Frontal cortex (tissue), 3 donors: ENCODE measurements at regions not wholly inside any gene's neighbourhood (a gene's known extent, or its start where the extent isn't known, plus 50 kb on each side); places are given as distances from the start of the nearest gene placed in this dataset.
"Not testable (repeated sequence)": the region's sequence is repeated elsewhere in the genome, so short reads cannot be mapped to it uniquely, and the experiment has no call there.

Source experiments
- DNase-seq, 2 donors: peaks; one replicate each; pipeline ENCODE4 v3.0.0; 2012; ENCODE audit warnings: low spot score in 2 of 2
- FAIRE-seq: peaks from 2 replicates; lab custom pipeline; 2012; peaks lifted over from hg19 to GRCh38; lab: Jason Lieb, UNC
- donor health status: control.
- donor health status: control.
- donor health status: control.

- DNase-seq, FAIRE-seq: not testable (repeated sequence)
These were observed 136.1 kb upstream of the ZNF322 start for GRCh38 chr6:26795474-26796307.

GRCh38 chr6:26799903-26800633 lies 140.5 kb upstream of the ZNF322 start:
- not testable (repeated sequence) for DNase-seq, FAIRE-seq

- not testable (repeated sequence) for DNase-seq, FAIRE-seq
These were observed 144.2 kb upstream of the ZNF322 start for GRCh38 chr6:26803762-26804161.

DNA sequence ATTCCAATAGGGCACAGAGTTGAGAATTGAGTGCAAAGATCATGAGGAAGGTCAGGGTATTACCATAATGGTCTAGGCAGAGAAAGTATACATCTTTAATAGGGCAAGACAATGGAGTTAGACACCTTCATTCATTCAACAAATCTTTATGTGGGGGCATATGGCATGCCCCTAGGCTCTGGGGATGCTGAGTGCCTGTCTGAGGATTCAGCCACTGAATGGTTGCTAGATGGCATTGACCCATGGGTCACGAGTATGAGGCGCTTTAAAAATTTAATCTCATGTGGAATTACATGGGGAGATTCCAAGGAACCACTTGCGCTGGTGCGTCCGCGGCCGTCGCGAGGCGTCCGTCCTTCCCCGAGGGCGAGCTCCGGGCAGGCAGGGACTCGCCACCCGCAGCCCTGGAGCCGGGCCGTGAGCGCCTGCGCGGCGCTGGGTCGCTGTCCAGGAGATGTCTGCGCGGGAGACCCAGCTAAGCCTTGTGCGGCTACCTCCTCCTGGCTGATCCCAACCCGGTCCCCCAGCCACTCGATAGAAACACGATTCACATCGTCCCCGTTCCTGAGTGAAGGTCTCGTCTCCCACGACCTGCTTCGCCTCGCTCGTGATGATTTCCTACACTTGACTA lies 152.1 kb upstream of the ZNF322 start:
- not testable (repeated sequence) for DNase-seq, FAIRE-seq

- not testable (repeated sequence) for FAIRE-seq, DNase-seq
These were observed 159.2 kb upstream of the ZNF322 start for GRCh38 chr6:26818640-26819225.

DNA sequence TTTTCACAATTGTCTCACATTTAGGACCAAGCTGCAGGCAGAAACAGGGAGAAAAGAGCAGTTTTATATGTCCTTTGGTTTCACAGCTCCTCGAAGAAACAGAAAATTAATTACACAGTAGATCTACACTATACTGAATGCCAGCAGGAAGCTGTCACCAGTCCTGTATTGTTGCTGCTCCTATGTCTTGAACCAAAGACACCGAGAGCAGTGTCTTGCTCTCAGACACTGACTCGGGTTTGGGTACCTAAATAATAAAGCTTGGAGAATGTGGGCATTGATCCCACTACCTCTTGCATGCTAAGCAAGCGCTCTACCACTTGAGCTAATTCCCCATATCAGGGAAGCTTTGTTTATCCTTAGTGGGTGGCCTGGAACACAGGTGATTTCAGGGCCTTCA lies 168.4 kb upstream of the ZNF322 start:
- not testable (repeated sequence) for FAIRE-seq, DNase-seq

GRCh38 chr6:26829480-26829879 lies 169.9 kb upstream of the ZNF322 start:
- FAIRE-seq, DNase-seq: not testable (repeated sequence)

- FAIRE-seq, DNase-seq: not testable (repeated sequence)
These were observed 171.4 kb upstream of the ZNF322 start for GRCh38 chr6:26830992-26831391.

GRCh38 chr6:26835707-26836106 lies 176.2 kb upstream of the ZNF322 start:
- DNase-seq, FAIRE-seq: not testable (repeated sequence)

DNA sequence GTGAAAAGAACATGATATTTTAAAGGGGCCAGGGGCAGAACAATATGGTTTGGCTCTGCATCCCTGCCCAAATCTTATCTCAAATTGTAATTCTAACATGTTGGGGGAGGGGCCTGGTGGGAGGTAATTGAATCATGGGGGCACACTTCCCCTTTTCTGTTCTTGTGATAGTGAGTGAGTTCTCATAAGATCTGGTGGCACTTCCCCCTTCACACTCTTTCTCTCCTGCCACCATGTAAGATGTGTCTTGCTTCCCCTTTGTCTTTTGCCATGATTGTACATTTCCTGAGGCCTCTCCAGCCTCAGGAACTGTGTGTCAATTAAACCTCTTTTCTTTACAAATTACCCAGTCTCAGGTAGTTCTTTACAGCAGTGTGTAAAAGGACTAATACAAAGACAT lies 177.1 kb upstream of the ZNF322 start:
- not testable (repeated sequence) for FAIRE-seq, DNase-seq

GRCh38 chr6:26844823-26845222 lies 185.3 kb upstream of the ZNF322 start:
- not testable (repeated sequence) for DNase-seq, FAIRE-seq

DNA sequence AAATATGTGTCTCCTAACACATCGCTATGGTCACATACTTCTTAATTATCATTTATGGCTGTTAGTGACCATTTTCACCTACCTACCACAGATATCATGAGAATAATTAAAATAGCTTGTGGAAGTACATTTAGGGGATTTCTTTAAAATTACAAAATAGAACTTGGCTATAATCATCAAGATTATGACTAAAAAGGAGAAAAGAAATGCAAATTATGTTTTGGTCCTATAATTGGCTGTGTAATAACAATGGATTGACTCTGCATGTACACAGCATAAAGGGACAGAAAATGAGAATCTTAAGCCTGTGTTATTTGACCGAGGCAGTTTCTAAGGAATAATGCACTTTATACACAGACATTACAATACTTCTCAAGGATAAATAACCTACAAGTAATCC lies 197.7 kb upstream of the ZNF322 start:
- not testable (repeated sequence) for DNase-seq, FAIRE-seq

- peak; percentile 10 for FAIRE-seq
- DNase-seq, result not testable (repeated sequence)
These were observed 199.7 kb upstream of the ZNF322 start for GRCh38 chr6:26859067-26859770.

- not testable (repeated sequence) for FAIRE-seq, DNase-seq
These were observed 200.2 kb upstream of the ZNF322 start for GRCh38 chr6:26859771-26860163.

DNA sequence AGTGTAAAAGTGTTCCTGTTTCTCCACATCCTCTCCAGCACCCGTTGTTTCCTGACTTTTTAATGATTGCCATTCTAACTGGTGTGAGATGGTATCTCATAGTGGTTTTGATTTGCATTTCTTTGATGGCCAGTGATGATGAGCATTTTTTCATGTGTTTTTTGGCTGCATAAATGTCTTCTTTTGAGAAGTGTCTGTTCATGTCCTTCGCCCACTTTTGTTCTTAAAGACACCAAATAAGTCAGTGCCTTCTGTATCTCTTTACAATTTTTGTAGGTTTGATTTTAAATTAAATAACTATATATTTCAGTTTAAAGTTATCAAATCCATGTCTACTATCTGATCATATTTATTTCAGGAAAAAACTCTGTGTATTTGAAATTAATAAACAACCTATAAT lies 202.4 kb upstream of the ZNF322 start:
- FAIRE-seq, DNase-seq: not testable (repeated sequence)

GRCh38 chr6:26863641-26864040 lies 204.1 kb upstream of the ZNF322 start:
- not testable (repeated sequence) for FAIRE-seq, DNase-seq

DNA sequence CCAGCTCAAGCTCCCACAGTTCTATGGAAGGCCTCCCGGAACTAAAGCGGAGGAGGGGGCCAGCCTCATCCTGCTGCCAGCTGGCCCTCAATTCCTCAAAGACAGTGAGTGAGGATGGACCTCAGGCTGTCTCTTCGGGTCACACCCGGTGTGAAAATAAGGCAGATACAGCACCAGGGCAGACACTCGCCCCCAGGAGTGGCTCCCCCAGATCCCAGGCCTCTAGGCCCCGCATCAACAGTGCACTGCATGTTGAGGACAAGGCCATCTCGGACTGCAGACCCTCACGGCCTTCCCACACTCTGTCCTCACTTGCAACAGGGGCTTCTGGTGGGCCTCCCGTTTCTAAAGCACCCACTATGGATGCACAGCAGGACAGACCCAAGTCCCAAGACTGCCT lies 239.2 kb upstream of the ZNF322 start:
- not testable (repeated sequence) for DNase-seq, FAIRE-seq

DNA sequence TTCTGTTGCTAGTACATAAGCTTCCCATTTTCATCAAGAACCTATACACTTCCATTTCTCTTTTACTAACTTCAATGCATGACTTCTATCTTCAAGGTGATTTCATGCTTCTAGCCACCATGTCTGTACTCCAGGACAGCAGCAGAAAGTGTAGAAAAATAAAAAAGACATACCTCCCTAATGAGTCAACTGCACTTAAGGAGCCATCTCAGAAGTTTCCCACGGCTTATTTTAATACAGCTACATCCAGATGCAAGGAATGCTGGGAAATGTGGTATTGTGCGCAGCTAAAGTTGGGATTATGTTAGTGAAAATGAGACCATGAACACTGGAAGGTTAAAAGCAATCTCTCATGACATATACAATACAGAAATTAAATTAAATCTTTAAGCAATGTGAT lies 264.7 kb upstream of the ZNF322 start:
- DNase-seq, FAIRE-seq: not testable (repeated sequence)

DNA sequence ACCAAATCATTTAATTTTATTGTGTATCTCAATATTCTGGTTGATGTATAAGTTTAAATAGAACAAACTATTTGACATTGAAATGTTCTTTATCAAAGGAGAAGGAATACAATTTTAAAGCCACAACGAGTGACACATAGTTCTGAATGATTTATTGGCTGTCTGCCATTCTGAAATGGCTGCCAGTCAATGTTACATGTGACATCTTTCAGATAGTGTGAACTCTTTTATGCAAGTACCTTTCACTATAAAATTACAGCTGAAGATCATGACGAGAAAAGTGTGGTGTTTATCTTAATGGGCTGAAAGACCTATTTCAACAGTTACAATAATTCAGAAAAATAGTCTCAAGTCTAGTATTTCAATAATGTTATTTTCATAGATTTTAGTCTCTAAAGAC lies 268.6 kb upstream of the ZNF322 start:
- FAIRE-seq, DNase-seq: not testable (repeated sequence)
